Adrenal gland (tissue), 9 donors: ENCODE measurements at regions not wholly inside any gene's neighbourhood (a gene's known extent, or its start where the extent isn't known, plus 50 kb on each side); places are given as distances from the start of the nearest gene placed in this dataset.

Experiments used
- DNase-seq, 7 donors: peaks; one replicate each; pipeline ENCODE4 v3.0.0-alpha.2; 2019 to 2020
- H3K27ac ChIP-seq, 5 donors: fragments of 200-600 bp; sonication (generic) in 4 of 5; 1 replicate in 3 of 5; 2 replicates in 2 of 5; pipeline versions ENCODE4 v1.5.1 to v1.8.0; 2016 to 2020; ENCODE audit warnings: mild to moderate bottlenecking in 1 of 5
- H3K27me3 ChIP-seq: fragments of 200-600 bp; 2 replicates; pipeline ENCODE4 v1.8.0; 2021
- H3K36me3 ChIP-seq, 2 donors: fragments of 200-600 bp; replicated peaks in 1 of 2; 1 replicate in 1 of 2; 2 replicates in 1 of 2; pipeline versions ENCODE4 v1.5.1 to v1.8.0; 2018 to 2022
- H3K4me1 ChIP-seq, 2 donors: fragments of 200-600 bp; replicated peaks in 1 of 2; 1 replicate in 1 of 2; 2 replicates in 1 of 2; pipeline versions ENCODE4 v1.5.1 to v1.8.0; 2018 to 2021
- H3K4me3 ChIP-seq, 4 donors: fragments of 200-600 bp; sonication (generic) in 3 of 4; one replicate each; pipeline ENCODE4 v1.5.1; 2016 to 2018
- H3K9me3 ChIP-seq, 3 donors: fragments of 200-600 bp; sonication (generic) in 1 of 3; replicated peaks in 1 of 3; 1 replicate in 2 of 3; 2 replicates in 1 of 3; pipeline versions ENCODE4 v1.5.1 to v1.8.0; 2016 to 2021
- POLR2A ChIP-seq, 2 donors: fragments of 450-650 bp; IDR thresholded peaks; one replicate each; pipeline ENCODE4 v1.6.1; 2017; ENCODE audit warnings: antibody characterized with exemption in 2 of 2, mild to moderate bottlenecking in 2 of 2, moderate library complexity in 1 of 2
- WGBS, 4 donors: extraction: QIAGEN DNeasy Blood & Tissue Kit in 2 of 4; methylation state at CpG; one replicate each; pipeline versions ENCODE4 v1.1.5 to v1.1.7; 2013 to 2017; 5-methylcytosine and 5-hydroxymethylcytosine counted together
- intact Hi-C, 2 donors: fragments of 100-400 bp; cut with DNase I; formaldehyde crosslinking; loops; one replicate each; pipeline versions ENCODE4 v1.14.1 to v1.15.0; 2022 to 2023
- TF ChIP-seq, protein P1 (sequence below), 6 experiments: fragments of 450-650 bp in 4 of 6; fragments of 200-600 bp in 2 of 6; sonication (generic) in 1 of 6; IDR thresholded peaks; 1 replicate in 5 of 6; 2 replicates in 1 of 6; pipeline versions ENCODE4 v1.5.1 to v1.8.0; 2016 to 2021; ENCODE audit warnings: antibody characterized with exemption in 6 of 6, mild to moderate bottlenecking in 2 of 6, moderate library complexity in 1 of 6
- donor health status: healthy with polysubstance abuse.
- donor health status: Bipolar disorder and iron deficiency.
- donor health status: DM: yes; HTN: yes; CAD: no.
- donor health status: DM: no; HTN: no; CAD: no.
- donor health status: DM: no; HTN: no; CAD: no.

DNA sequence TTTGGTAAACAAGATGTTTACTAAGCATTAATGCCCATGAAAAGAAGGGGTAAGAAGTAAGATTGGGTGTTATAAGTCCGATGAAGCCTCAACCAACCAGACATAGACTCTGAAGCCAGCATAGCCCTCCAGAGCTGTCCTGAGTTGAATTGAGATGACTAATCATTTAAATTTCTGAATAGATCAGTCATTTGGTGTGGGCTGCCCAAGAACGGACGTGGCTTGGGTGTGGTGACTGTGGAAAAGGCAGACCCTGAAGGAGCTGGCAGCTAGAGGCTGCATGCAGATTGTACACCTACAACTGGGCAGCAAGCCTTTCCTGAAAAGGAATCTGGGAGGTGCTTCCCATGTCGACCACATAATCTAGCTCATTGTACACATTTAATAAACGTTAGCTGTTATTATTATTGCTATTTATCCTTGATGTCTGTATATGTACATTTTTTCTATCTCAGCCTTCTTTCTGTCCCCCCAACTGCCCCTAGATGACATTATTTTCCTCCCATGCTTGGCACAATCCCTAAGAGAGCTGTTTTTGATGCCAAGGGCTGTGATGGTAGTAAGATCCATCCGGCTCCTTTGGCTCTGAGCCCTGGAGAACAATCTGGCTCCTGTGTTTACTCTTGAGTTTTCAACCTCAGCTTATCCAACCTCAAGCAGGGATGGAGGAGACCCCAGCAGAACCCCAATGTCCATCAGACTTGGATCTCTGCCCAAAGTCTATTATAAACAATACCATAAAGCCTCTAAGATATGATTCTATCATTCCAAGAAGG lies 57.6 kb upstream of the JAG1 start:
- Histone ChIP-seq H3K27me3 (no peaks in the 10 kb centered on the region), H3K27ac (no peak overlapping the region), H3K4me1 (no peaks in the 10 kb centered on the region), H3K4me3 (no peak overlapping the region), H3K9me3 (no peaks in the 10 kb centered on the region), H3K36me3 (no peaks in the 10 kb centered on the region)
- no peak for TF ChIP-seq POLR2A (IDR thresholded peaks at IDR 0.05)
- TF ChIP-seq, protein P1, sequence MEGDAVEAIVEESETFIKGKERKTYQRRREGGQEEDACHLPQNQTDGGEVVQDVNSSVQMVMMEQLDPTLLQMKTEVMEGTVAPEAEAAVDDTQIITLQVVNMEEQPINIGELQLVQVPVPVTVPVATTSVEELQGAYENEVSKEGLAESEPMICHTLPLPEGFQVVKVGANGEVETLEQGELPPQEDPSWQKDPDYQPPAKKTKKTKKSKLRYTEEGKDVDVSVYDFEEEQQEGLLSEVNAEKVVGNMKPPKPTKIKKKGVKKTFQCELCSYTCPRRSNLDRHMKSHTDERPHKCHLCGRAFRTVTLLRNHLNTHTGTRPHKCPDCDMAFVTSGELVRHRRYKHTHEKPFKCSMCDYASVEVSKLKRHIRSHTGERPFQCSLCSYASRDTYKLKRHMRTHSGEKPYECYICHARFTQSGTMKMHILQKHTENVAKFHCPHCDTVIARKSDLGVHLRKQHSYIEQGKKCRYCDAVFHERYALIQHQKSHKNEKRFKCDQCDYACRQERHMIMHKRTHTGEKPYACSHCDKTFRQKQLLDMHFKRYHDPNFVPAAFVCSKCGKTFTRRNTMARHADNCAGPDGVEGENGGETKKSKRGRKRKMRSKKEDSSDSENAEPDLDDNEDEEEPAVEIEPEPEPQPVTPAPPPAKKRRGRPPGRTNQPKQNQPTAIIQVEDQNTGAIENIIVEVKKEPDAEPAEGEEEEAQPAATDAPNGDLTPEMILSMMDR (IDR thresholded peaks at IDR 0.05), result no peak
- no peak for DNase-seq
- intact Hi-C loops, result no loop called here
- WGBS, 4 donors, result 64 to 81% (median 71%) methylated on average over 5 to 6 of the region's 6 CpGs

GRCh38 chr20:10733122-10733521 lies 59.3 kb upstream of the JAG1 start:
- no peaks in the 10 kb centered on the region for H3K4me1 ChIP-seq
- H3K9me3 ChIP-seq, result no peaks in the 10 kb centered on the region
- no peak overlapping the region for H3K4me3 ChIP-seq
- H3K27ac ChIP-seq, result no peak overlapping the region
- H3K27me3 ChIP-seq, result no peaks in the 10 kb centered on the region
- intact Hi-C loops, result no loop called here
- WGBS, 4 donors, result 90 to 100% (median 94%) methylated on average over 1 of the region's 1 CpG
- H3K36me3 ChIP-seq, result no peaks in the 10 kb centered on the region
- DNase-seq, result no peak
- TF ChIP-seq, protein P1 (IDR thresholded peaks at IDR 0.05), result no peak
- no peak for TF ChIP-seq POLR2A (IDR thresholded peaks at IDR 0.05)

DNA sequence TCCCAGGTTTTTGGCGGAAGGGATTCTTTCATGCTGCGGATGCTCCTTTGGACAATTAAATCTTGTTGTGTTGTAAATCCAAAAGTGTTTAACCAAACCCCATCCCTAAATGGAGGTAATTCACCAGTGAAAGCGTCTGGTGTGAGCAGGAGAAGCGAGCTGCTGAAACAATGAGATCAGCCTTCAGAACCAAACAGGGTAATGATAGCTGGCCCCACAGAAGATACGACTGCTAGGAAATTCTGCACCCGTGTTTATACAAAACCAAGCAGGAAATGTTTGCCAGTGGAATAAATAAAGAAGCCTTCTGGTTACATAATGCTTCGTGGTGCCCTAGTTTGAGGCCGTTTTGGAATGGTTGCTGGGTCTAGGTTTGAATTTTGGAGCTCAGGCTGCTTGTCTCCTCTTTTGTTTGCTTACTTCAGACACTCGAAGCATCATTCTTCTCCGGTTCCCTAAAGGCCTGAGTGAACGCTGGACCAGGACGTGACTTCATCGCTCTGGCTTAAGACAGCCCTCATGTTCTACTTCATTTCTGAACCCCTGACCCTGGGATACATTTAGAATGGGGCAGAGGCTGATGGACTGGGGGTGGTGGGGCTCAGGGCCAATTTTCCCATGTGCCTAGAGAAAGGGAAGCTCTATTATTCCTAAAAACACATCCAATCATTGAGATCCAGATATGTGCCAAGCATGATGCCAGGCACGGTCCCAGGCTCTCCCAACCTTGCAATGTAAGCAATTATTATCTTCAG lies 61.6 kb upstream of the JAG1 start:
- WGBS, 4 donors, result 72 to 78% (median 76%) methylated on average over 14 of the region's 14 CpGs

GRCh38 chr20:10739134-10739533 lies 65.3 kb upstream of the JAG1 start:
- H3K9me3 ChIP-seq, result no peaks in the 10 kb centered on the region
- no peak for DNase-seq
- WGBS, 4 donors, result 27 to 61% (median 46%) methylated on average over 1 of the region's 1 CpG
- no peaks in the 10 kb centered on the region for H3K36me3 ChIP-seq
- TF ChIP-seq POLR2A (IDR thresholded peaks at IDR 0.05), result no peak
- TF ChIP-seq, protein P1 (IDR thresholded peaks at IDR 0.05), result no peak
- H3K4me3 ChIP-seq, result peak overlapping the region in 1 of 4 donors; percentile 30
- intact Hi-C loops, result no loop called here
- H3K4me1 ChIP-seq, result no peaks in the 10 kb centered on the region
- H3K27ac ChIP-seq, result peak overlapping the region in 1 of 5 donors; percentile 13
- no peaks in the 10 kb centered on the region for H3K27me3 ChIP-seq

More for the DNA sequence above, 61.6 kb upstream of the JAG1 start:
- Histone ChIP-seq H3K27me3 (no peaks in the 10 kb centered on the region), H3K36me3 (no peaks in the 10 kb centered on the region), H3K4me3 (no peak overlapping the region), H3K4me1 (no peaks in the 10 kb centered on the region), H3K27ac (no peak overlapping the region), H3K9me3 (no peaks in the 10 kb centered on the region)
- TF ChIP-seq POLR2A (IDR thresholded peaks at IDR 0.05), result no peak
- TF ChIP-seq, protein P1 (IDR thresholded peaks at IDR 0.05), result no peak
- intact Hi-C loops, result no loop called here
- DNase-seq, result no peak
